NOMO-1 treated with DMSO at 0.1 percent for 48 hours (cell line): ENCODE measurements at regions not wholly inside any gene's neighbourhood (a gene's known extent, or its start where the extent isn't known, plus 50 kb on each side); places are given as distances from the start of the nearest gene placed in this dataset.

Source experiments
- DNase-seq: peaks from one replicate; lab custom pipeline; 2025; ENCODE audit not compliant: unreplicated experiment; lab: John Stamatoyannopoulos, UW

GRCh38 chr3:40848421-40848820 is 323.7 kb downstream of the ZNF621 start:
- DNase-seq = no peak

- no peak for DNase-seq
Observed at GRCh38 chr3:40850861-40851260, 326.1 kb downstream of the ZNF621 start.

- no peak for DNase-seq
Observed at GRCh38 chr3:40851836-40852235, 327.1 kb downstream of the ZNF621 start.

- no peak for DNase-seq
Observed at GRCh38 chr3:40852712-40853111, 328.0 kb downstream of the ZNF621 start.

GRCh38 chr3:40853474-40853873 is 328.7 kb downstream of the ZNF621 start:
- no peak for DNase-seq

- DNase-seq = no peak
Observed at GRCh38 chr3:40855871-40856270, 331.1 kb downstream of the ZNF621 start.

DNA sequence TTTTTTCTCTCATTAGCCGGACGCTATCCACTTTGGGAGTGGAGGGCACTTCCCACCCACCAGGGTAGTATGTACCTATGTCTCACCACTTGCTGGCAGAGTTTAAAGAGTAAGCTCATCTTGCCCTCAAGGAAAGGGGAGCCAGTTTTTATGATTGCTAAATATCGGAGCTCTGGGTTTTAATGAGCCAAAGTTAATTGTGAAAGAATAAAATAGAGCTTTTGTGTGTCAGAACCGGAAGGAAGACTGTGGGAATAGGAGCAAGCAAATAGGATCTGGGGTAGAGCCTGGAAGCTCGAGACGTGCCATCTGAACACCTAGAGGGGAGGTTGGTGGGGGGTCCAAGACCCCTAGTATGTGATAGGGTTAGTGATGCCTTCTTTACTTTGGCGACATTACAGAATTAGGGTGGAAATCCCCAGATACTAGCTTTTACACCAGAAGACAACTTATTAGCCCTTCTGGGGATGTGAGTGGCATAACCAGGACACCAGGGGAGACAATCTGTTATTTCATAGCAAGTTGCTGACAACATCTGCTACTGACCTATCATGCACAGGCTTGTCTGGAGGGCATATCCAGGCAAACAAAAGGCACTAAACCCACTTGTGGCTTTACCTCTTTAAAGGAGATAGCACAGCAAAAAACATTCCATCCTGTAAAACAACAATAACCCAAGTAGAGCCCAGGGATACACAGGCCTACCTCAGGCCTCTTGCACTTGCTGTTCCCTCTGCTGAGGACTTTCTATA is 333.8 kb downstream of the ZNF621 start:
- DNase-seq = no peak

DNA sequence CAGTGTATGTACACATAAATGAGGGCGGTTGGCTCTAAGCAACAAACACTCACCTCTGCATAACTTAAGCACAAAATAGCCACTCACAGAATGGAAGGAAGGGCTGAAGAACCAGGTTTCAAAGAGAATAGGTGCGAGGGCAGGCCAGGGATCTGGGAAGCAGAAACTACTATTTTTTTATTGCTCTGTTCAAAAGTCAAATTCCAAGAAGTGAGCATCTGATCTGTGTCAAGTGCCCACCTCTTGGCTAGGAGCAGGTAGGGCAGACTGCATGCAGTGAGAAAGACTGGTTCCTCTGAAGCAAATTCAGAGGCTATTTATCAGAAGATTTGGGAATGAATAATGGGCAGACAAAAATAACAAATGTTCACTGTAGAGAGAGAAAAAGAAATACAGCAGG is 336.4 kb upstream of the CTNNB1 start:
- DNase-seq = no peak

GRCh38 chr3:40864146-40864782 is 335.0 kb upstream of the CTNNB1 start:
- DNase-seq = no peak

DNA sequence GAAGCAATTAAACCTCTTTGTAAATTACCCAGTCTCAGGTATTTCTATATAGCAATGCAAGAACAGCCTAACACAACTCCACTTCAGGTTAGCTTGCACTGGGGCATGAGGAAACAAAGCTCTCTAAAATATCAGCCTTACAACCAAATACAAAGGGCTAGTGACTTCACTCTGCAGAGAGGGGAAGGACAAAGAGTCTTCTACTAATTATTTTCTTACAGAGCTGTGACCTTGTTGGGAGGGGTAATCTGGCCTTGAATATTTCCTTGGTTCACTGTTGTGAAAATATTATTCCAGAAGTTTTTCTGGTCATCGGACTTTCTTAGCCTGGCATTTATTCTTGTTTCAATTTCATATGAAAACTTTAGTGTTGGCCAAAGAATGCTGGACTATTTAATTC is 334.4 kb upstream of the CTNNB1 start:
- no peak for DNase-seq

GRCh38 chr3:40867797-40868196 is 331.5 kb upstream of the CTNNB1 start:
- no peak for DNase-seq

DNA sequence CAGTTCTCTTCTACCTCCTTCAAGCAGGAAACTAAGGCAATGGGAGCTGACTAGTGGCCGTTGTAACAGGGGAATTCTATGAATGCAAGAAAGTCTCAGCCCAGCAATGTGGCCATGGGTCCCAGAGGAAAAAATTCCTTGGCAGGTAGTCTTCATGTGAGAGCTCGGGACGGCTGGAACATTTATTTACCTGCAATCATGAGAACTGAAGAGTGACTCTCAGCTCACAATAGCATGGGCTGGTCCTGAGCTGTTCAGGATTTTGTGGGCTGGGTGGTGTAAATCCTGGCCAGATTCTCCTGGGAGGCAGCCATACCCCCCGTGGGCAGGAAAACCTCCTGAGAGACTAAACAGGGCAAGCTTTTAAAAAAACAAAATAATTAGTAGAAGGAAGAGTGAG is 330.3 kb upstream of the CTNNB1 start:
- no peak for DNase-seq

- DNase-seq = no peak
Observed at GRCh38 chr3:40869939-40870338, 329.4 kb upstream of the CTNNB1 start.

DNA sequence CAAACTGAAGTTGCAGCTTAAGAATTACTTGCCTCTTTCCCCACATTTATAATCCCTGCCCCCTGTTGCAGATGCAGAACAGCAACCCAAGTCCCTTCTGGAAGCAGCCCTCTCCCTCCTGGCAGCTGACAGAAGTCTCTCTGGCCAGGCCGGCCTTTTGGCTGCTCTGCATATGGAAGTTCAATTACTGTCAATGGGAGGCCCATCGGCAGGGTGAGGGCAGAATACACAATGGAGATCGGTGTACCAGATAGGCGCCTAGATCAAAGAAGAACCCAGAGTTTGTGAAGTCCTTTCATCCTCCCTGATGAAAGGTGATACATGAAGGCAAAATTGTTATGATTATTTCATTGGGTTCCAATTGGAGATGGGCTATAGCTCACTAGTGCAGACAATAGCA is 327.9 kb upstream of the CTNNB1 start:
- no peak for DNase-seq

- DNase-seq = no peak
Observed at GRCh38 chr3:40872258-40872920, 326.9 kb upstream of the CTNNB1 start.

DNA sequence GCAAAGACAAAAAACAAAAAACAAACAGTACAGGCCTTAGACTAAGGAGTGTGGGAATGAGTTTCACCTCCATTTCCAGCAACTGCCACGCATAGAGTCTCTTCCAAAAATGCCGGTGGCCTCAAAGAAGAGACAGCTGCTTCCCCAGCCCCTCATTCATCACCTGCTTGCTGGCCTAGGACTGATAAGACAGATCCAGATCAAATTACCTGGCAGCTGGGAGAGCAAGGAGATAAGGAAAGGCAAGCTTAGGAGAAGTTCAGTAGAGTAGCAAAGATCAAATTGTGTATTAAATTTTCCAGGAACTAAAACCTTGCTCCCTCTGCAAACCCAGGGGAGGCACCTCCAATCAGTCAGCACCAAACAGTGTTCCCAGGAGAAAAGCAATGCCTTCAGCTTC is 325.8 kb upstream of the CTNNB1 start:
- no peak for DNase-seq

- DNase-seq = no peak
Observed at GRCh38 chr3:40873934-40874699, 325.2 kb upstream of the CTNNB1 start.

DNA sequence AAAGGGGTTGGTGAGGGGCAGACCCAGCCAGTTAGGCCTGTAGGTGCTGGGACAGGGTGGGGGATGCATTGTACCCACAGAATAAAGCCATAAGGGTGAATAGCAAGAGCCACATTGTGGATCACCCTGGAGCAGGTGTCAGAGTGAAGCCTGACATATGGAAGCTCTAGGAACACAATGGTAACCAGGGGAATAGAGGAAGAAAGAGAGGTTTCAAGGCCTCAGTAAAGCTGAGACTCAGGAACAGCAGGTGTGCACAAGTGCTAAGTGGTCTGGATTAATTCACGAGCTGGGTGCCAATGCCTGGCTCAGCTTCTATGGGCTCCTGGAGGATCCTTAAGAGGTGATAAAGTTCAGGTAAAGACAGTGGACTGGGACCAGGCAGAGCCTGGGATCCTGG is 323.7 kb upstream of the CTNNB1 start:
- DNase-seq = no peak

- no peak for DNase-seq
Observed at GRCh38 chr3:40876009-40876408, 323.3 kb upstream of the CTNNB1 start.

- no peak for DNase-seq
Observed at GRCh38 chr3:40876496-40876895, 322.8 kb upstream of the CTNNB1 start.

DNA sequence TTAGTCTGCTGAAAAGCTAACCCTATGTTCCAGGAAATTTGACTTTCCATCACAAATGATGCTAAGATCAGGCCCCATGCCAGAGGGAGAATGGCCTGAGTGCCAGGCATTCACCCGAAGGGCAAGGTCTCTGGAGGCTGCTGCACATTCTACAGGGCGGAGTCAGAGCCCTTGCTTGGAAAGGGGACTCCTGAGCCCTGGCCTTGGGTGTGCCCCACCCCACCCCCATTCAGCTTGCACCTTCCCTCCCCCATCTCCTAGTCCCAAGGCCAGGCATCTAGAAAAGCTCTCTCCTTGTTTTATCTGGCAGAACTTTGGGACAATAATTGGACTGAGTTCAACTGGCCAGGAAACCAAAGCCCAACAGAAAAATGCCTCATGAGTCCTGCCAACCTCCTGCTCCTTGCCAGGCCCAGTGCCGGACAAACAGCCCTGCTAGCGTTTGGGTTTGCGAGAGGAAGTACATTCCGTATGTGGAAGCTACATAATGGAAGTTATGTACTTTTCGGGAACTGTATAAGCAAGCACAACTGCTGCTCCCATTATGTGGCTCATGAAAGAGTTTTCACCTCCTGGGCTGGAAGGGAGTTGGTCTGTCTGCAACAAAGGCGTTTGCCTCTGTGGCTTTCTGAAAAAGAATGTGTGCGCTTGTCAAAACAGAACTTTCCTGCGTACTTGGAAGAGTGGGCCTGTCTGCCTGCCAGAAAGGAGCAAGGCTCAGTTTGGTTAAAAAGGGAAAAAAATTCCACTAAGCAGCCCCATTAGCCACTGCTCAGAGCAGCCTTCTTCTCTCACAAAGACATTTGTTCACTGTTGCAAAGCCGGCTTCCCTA is 321.5 kb upstream of the CTNNB1 start:
- no peak for DNase-seq
